GM21381 (cell line): ENCODE measurements at regions not wholly inside any gene's neighbourhood (a gene's known extent, or its start where the extent isn't known, plus 50 kb on each side); places are given as distances from the start of the nearest gene placed in this dataset.
"Not testable (repeated sequence)": the region's sequence is repeated elsewhere in the genome, so short reads cannot be mapped to it uniquely, and the experiment has no call there.

Experiments
- ATAC-seq: cut with Tn5 transposase; IDR thresholded peaks from one replicate; pipeline ENCODE4 v1.9.1; 2021; ENCODE audit warnings: mild to moderate bottlenecking, moderate library complexity; ENCODE audit not compliant: unreplicated experiment

- no peak for ATAC-seq
These were observed 51.1 kb upstream of the MIER3 start for GRCh38 chr5:57002959-57003485.

- not testable (repeated sequence) for ATAC-seq
These were observed 51.6 kb upstream of the MIER3 start for GRCh38 chr5:57003566-57003965.

GRCh38 chr5:57004800-57005199 is 52.9 kb upstream of the MIER3 start:
- ATAC-seq, result no peak

- ATAC-seq, result peak; percentile 75
These were observed 55.4 kb upstream of the MIER3 start for GRCh38 chr5:57007344-57007743.

GRCh38 chr5:57009811-57010210 is 57.9 kb upstream of the MIER3 start:
- ATAC-seq, result no peak

- no peak for ATAC-seq
These were observed 58.9 kb upstream of the MIER3 start for GRCh38 chr5:57010786-57011185.

GRCh38 chr5:57012511-57012910 is 60.6 kb upstream of the MIER3 start:
- no peak for ATAC-seq

- ATAC-seq, result no peak
These were observed 74.0 kb upstream of the MIER3 start for GRCh38 chr5:57025961-57026360.

GRCh38 chr5:57028161-57028560 is 76.2 kb upstream of the MIER3 start:
- ATAC-seq, result no peak

- no peak for ATAC-seq
These were observed 80.2 kb upstream of the MIER3 start for GRCh38 chr5:57032151-57032551.

- ATAC-seq, result no peak
These were observed 81.2 kb upstream of the MIER3 start for GRCh38 chr5:57033103-57033502.

GRCh38 chr5:57033503-57033902 is 81.6 kb upstream of the MIER3 start:
- no peak for ATAC-seq

- no peak for ATAC-seq
These were observed 82.4 kb upstream of the MIER3 start for GRCh38 chr5:57034201-57034916.

GRCh38 chr5:57035955-57036354 is 84.0 kb upstream of the MIER3 start:
- ATAC-seq, result no peak

GRCh38 chr5:57036761-57037160 is 84.8 kb upstream of the MIER3 start:
- no peak for ATAC-seq

- ATAC-seq, result no peak
These were observed 85.4 kb upstream of the MIER3 start for GRCh38 chr5:57037355-57037754.

- no peak for ATAC-seq
These were observed 89.6 kb upstream of the MIER3 start for GRCh38 chr5:57041570-57041969.

- no peak for ATAC-seq
These were observed 90.6 kb upstream of the MIER3 start for GRCh38 chr5:57042524-57042931.

- no peak for ATAC-seq
These were observed 102.2 kb upstream of the MIER3 start for GRCh38 chr5:57054135-57054534.

GRCh38 chr5:57054671-57055070 is 102.7 kb upstream of the MIER3 start:
- no peak for ATAC-seq

- no peak for ATAC-seq
These were observed 103.8 kb upstream of the MIER3 start for GRCh38 chr5:57055731-57056130.

GRCh38 chr5:57063773-57064172 is 110.1 kb upstream of the GPBP1 start:
- ATAC-seq, result no peak
